ENCODE measurements at regions not wholly inside any gene's neighbourhood (a gene's known extent, or its start where the extent isn't known, plus 50 kb on each side); places are given as distances from the start of the nearest gene placed in this dataset.
"Not testable (repeated sequence)": the region's sequence is repeated elsewhere in the genome, so short reads cannot be mapped to it uniquely, and the experiment has no call there.

GRCh38 chr13:18258801-18259419, 922.7 kb downstream of the TUBA3C start:
- in situ Hi-C loops (cut with MboI); BruUV-seq (replicated peaks); H3K4me3 ChIP-seq; H3K27ac ChIP-seq (ENCODE audit: control insufficient read depth, insufficient read depth); H3K36me3 ChIP-seq (ENCODE audit: control insufficient read depth in 2 of 2, insufficient read depth in 2 of 2, low read length in 1 of 2); H3K9ac ChIP-seq (ENCODE audit: control insufficient read depth, insufficient read depth, low read length); CTCF ChIA-PET; SMC1A ChIA-PET (ENCODE audit: uncharacterized antibody, unreplicated experiment); H3K9me3 ChIP-seq (replicated peaks; ENCODE audit: control insufficient read depth, insufficient read depth, low read length); intact Hi-C loops (cut with micrococcal nuclease; ENCODE audit: unreplicated experiment); H3K4me1 ChIP-seq (ENCODE audit: control insufficient read depth, insufficient read depth, low read length); ATAC-seq; RAD21 ChIA-PET (ENCODE audit: unreplicated experiment); H4K20me1 ChIP-seq (ENCODE audit: control insufficient read depth, insufficient read depth); H2AFZ ChIP-seq (ENCODE audit: control insufficient read depth, low read depth, low read length); FAIRE-seq; H3K79me2 ChIP-seq (ENCODE audit: control insufficient read depth, insufficient read depth, low read length); POLR2A ChIA-PET; DNase-seq (ENCODE audit: low read depth, low spot score); H3K4me2 ChIP-seq (ENCODE audit: control insufficient read depth, insufficient read depth); H3K27me3 ChIP-seq (replicated peaks in 1 of 2; ENCODE audit: control insufficient read depth in 2 of 2, insufficient read depth in 2 of 2, low read length in 1 of 2): not testable (repeated sequence)
- 45% methylated on average over 11 of the region's 25 CpGs for WGBS (ENCODE audit: insufficient coverage, insufficient replicate concordance, low lambda C conversion rate, missing lambda C conversion rate)

- ATAC-seq; H3K27me3 ChIP-seq (replicated peaks in 1 of 2; ENCODE audit: control insufficient read depth in 2 of 2, insufficient read depth in 2 of 2, low read length in 1 of 2); H3K4me3 ChIP-seq; H3K27ac ChIP-seq (ENCODE audit: control insufficient read depth, insufficient read depth); H4K20me1 ChIP-seq (ENCODE audit: control insufficient read depth, insufficient read depth); H3K9ac ChIP-seq (ENCODE audit: control insufficient read depth, insufficient read depth, low read length); RAD21 ChIA-PET (ENCODE audit: unreplicated experiment); H3K4me1 ChIP-seq (ENCODE audit: control insufficient read depth, insufficient read depth, low read length); DNase-seq (ENCODE audit: low read depth, low spot score); H3K36me3 ChIP-seq (ENCODE audit: control insufficient read depth in 2 of 2, insufficient read depth in 2 of 2, low read length in 1 of 2); CTCF ChIA-PET; H3K79me2 ChIP-seq (ENCODE audit: control insufficient read depth, insufficient read depth, low read length); POLR2A ChIA-PET; SMC1A ChIA-PET (ENCODE audit: uncharacterized antibody, unreplicated experiment); in situ Hi-C loops (cut with MboI); H3K4me2 ChIP-seq (ENCODE audit: control insufficient read depth, insufficient read depth); BruUV-seq (replicated peaks); intact Hi-C loops (cut with micrococcal nuclease; ENCODE audit: unreplicated experiment); H3K9me3 ChIP-seq (replicated peaks; ENCODE audit: control insufficient read depth, insufficient read depth, low read length); FAIRE-seq; H2AFZ ChIP-seq (ENCODE audit: control insufficient read depth, low read depth, low read length): not testable (repeated sequence)
- WGBS (ENCODE audit: insufficient coverage, insufficient replicate concordance, low lambda C conversion rate, missing lambda C conversion rate): 19% methylated on average over 5 of the region's 9 CpGs
Measured at GRCh38 chr13:18257686-18258085, 923.9 kb downstream of the TUBA3C start.

GRCh38 chr13:18252848-18253247, 928.8 kb downstream of the TUBA3C start:
- H3K79me2 ChIP-seq (ENCODE audit: control insufficient read depth, insufficient read depth, low read length); FAIRE-seq; H3K9me3 ChIP-seq (replicated peaks; ENCODE audit: control insufficient read depth, insufficient read depth, low read length); H4K20me1 ChIP-seq (ENCODE audit: control insufficient read depth, insufficient read depth); H3K4me2 ChIP-seq (ENCODE audit: control insufficient read depth, insufficient read depth); SMC1A ChIA-PET (ENCODE audit: uncharacterized antibody, unreplicated experiment); POLR2A ChIA-PET; ATAC-seq; intact Hi-C loops (cut with micrococcal nuclease; ENCODE audit: unreplicated experiment); H3K36me3 ChIP-seq (ENCODE audit: control insufficient read depth in 2 of 2, insufficient read depth in 2 of 2, low read length in 1 of 2); RAD21 ChIA-PET (ENCODE audit: unreplicated experiment); H3K9ac ChIP-seq (ENCODE audit: control insufficient read depth, insufficient read depth, low read length); DNase-seq (ENCODE audit: low read depth, low spot score); in situ Hi-C loops (cut with MboI); H3K4me1 ChIP-seq (ENCODE audit: control insufficient read depth, insufficient read depth, low read length); H2AFZ ChIP-seq (ENCODE audit: control insufficient read depth, low read depth, low read length); H3K27ac ChIP-seq (ENCODE audit: control insufficient read depth, insufficient read depth); CTCF ChIA-PET; BruUV-seq (replicated peaks); H3K4me3 ChIP-seq; H3K27me3 ChIP-seq (replicated peaks in 1 of 2; ENCODE audit: control insufficient read depth in 2 of 2, insufficient read depth in 2 of 2, low read length in 1 of 2): not testable (repeated sequence)
- 35% methylated on average over 8 of the region's 12 CpGs for WGBS (ENCODE audit: insufficient coverage, insufficient replicate concordance, low lambda C conversion rate, missing lambda C conversion rate)

GRCh38 chr13:18248533-18249240, 932.9 kb downstream of the TUBA3C start:
- SMC1A ChIA-PET (ENCODE audit: uncharacterized antibody, unreplicated experiment); H3K9me3 ChIP-seq (replicated peaks; ENCODE audit: control insufficient read depth, insufficient read depth, low read length); ATAC-seq; POLR2A ChIA-PET; H2AFZ ChIP-seq (ENCODE audit: control insufficient read depth, low read depth, low read length); DNase-seq (ENCODE audit: low read depth, low spot score); H3K36me3 ChIP-seq (ENCODE audit: control insufficient read depth in 2 of 2, insufficient read depth in 2 of 2, low read length in 1 of 2); H3K9ac ChIP-seq (ENCODE audit: control insufficient read depth, insufficient read depth, low read length); RAD21 ChIA-PET (ENCODE audit: unreplicated experiment); H3K79me2 ChIP-seq (ENCODE audit: control insufficient read depth, insufficient read depth, low read length); H3K27ac ChIP-seq (ENCODE audit: control insufficient read depth, insufficient read depth); H3K4me3 ChIP-seq; in situ Hi-C loops (cut with MboI); intact Hi-C loops (cut with micrococcal nuclease; ENCODE audit: unreplicated experiment); H4K20me1 ChIP-seq (ENCODE audit: control insufficient read depth, insufficient read depth); H3K27me3 ChIP-seq (replicated peaks in 1 of 2; ENCODE audit: control insufficient read depth in 2 of 2, insufficient read depth in 2 of 2, low read length in 1 of 2); H3K4me1 ChIP-seq (ENCODE audit: control insufficient read depth, insufficient read depth, low read length); CTCF ChIA-PET; FAIRE-seq; H3K4me2 ChIP-seq (ENCODE audit: control insufficient read depth, insufficient read depth); BruUV-seq (replicated peaks): not testable (repeated sequence)
- 46% methylated on average over 6 of the region's 12 CpGs for WGBS (ENCODE audit: insufficient coverage, insufficient replicate concordance, low lambda C conversion rate, missing lambda C conversion rate)

Measured in GM12878 (cell line).